ENCODE measurements at regions not wholly inside any gene's neighbourhood (a gene's known extent, or its start where the extent isn't known, plus 50 kb on each side); places are given as distances from the start of the nearest gene placed in this dataset.

DNA sequence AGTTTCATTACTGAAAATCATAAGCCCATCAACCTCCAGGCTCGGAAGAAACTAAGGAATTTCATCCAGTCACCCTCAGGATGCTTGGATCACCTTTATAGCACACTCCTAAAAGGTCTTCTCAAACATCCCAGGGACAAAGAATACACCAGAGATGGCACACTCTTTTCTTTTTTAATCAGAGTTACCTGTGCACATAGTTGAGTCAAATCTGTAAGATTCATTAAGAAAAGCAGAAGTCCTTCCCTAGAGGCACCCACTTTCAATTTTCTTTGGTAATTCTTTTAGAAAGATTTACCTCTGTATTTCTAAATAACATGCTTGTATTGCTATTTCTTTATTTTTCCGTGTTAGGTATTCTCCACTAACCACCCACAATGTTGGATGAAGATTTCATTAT is 50.6 kb upstream of the IL6 start:
- Mint-ChIP-seq H3K27me3 (ENCODE audit: low read depth) (no peaks in the 10 kb centered on the region), H3K4me1 (ENCODE audit: low read depth) (peaks cover 20% of the 10 kb centered on the region), H3K36me3 (ENCODE audit: low read depth) (peaks cover 1% of the 10 kb centered on the region), H3K9me3 (ENCODE audit: low read depth) (no peaks in the 10 kb centered on the region), H3K4me3 (ENCODE audit: unreplicated experiment) (no peak overlapping the region), H3K27ac (ENCODE audit: unreplicated experiment) (no peak overlapping the region)
- DNase-seq (ENCODE audit: low spot score): no peak
- no peak for TF ChIP-seq CTCF (IDR thresholded peaks at IDR 0.05)

DNA sequence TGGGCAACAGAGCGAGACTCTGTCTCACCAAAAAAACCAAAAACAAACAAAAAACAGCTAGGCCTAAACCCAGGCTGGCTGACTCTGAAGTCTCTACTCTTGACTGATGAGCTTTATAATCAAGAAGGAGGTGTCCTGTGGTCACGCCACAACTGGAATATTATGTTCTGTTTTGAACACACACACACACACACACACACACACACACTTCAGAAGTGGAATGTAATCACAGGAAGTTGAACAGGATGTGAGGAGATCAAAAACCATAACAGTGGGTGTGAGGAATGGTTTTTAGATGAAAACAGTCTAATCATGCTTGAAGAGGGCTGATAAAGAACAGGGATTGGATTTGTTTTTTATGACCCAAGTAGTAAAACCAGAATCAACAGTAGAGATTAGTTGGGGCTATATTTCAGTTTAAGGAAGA is 51.1 kb upstream of the IL6 start:
- Mint-ChIP-seq H3K4me3 (ENCODE audit: unreplicated experiment) (no peak overlapping the region), H3K27me3 (ENCODE audit: low read depth) (no peaks in the 10 kb centered on the region), H3K9me3 (ENCODE audit: low read depth) (no peaks in the 10 kb centered on the region), H3K4me1 (ENCODE audit: low read depth) (peaks cover 24% of the 10 kb centered on the region), H3K27ac (ENCODE audit: unreplicated experiment) (no peak overlapping the region), H3K36me3 (ENCODE audit: low read depth) (peaks cover 1% of the 10 kb centered on the region)
- DNase-seq (ENCODE audit: low spot score): no peak
- TF ChIP-seq CTCF (IDR thresholded peaks at IDR 0.05): no peak

- Mint-ChIP-seq H3K27me3 (ENCODE audit: low read depth) (no peaks in the 10 kb centered on the region), H3K27ac (ENCODE audit: unreplicated experiment) (no peak overlapping the region), H3K36me3 (ENCODE audit: low read depth) (peaks cover 1% of the 10 kb centered on the region), H3K4me3 (ENCODE audit: unreplicated experiment) (no peak overlapping the region), H3K4me1 (ENCODE audit: low read depth) (peaks cover 26% of the 10 kb centered on the region), H3K9me3 (ENCODE audit: low read depth) (no peaks in the 10 kb centered on the region)
- TF ChIP-seq CTCF (IDR thresholded peaks at IDR 0.05): no peak
- no peak for DNase-seq (ENCODE audit: low spot score)
Observed at GRCh38 chr7:22675421-22675820, 51.6 kb upstream of the IL6 start.

DNA sequence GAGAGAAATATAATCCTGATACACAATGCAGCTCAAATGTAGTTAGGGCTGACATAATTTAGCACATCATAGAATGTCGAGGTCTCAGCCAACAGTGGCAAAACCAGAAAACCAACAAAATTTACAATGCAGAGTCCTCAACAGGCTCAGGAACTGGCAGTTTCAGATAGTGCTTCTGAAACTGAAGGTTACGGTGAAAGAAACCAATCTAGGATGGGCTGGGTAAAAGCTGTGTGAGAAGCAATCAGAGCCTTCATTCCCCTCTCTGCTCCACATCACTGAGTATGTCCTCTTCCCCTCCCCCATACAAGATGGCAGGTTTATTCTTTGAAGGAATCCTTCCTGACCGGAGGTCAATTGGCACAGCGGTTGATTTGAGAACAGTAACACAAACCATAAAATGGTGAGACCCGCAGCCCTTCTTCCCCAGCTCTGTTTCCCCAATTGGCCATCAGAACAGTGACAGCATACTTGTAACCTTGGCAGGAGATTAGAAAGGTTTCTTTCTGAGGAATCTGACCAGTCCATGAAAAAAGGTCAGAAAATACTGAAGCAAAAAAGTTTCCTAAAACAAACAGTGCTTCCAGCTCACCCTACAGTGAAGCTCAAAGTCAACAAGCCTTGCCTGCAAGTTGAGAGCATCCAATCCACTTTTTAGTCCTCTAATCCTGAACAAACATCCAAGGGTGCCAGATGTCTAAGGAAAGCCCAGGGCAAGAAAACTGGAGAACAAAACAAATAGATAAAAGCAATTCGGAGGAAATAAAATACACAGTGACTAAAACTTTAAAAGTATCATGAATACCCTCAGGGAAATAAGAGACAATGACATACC is 53.9 kb upstream of the IL6 start:
- Mint-ChIP-seq H3K4me1 (ENCODE audit: low read depth) (peaks cover 38% of the 10 kb centered on the region), H3K4me3 (ENCODE audit: unreplicated experiment) (no peak overlapping the region), H3K36me3 (ENCODE audit: low read depth) (peaks cover 1% of the 10 kb centered on the region), H3K27ac (ENCODE audit: unreplicated experiment) (no peak overlapping the region), H3K9me3 (ENCODE audit: low read depth) (peaks cover under 1% of the 10 kb centered on the region), H3K27me3 (ENCODE audit: low read depth) (no peaks in the 10 kb centered on the region)
- no peak for TF ChIP-seq CTCF (IDR thresholded peaks at IDR 0.05)
- no peak for DNase-seq (ENCODE audit: low spot score)

GRCh38 chr7:22671177-22671879 is 55.7 kb upstream of the IL6 start:
- H3K27me3 Mint-ChIP-seq (ENCODE audit: low read depth): no peaks in the 10 kb centered on the region

More at GRCh38 chr7:22671177-22671879, 55.7 kb upstream of the IL6 start:
- Mint-ChIP-seq H3K4me1 (ENCODE audit: low read depth) (peaks cover 56% of the 10 kb centered on the region), H3K9me3 (ENCODE audit: low read depth) (peaks cover 3% of the 10 kb centered on the region), H3K27ac (ENCODE audit: unreplicated experiment) (no peak overlapping the region), H3K4me3 (ENCODE audit: unreplicated experiment) (no peak overlapping the region), H3K36me3 (ENCODE audit: low read depth) (peaks cover 1% of the 10 kb centered on the region)
- DNase-seq (ENCODE audit: low spot score): no peak
- TF ChIP-seq CTCF (IDR thresholded peaks at IDR 0.05): no peak

All from chondrocyte (in vitro differentiated cells).